HG03139 (cell line): ENCODE measurements at regions not wholly inside any gene's neighbourhood (a gene's known extent, or its start where the extent isn't known, plus 50 kb on each side); places are given as distances from the start of the nearest gene placed in this dataset.
A peak's percentile ranks its signal among the peaks of the same experiment; 100 is the strongest.
"Not testable (repeated sequence)": the region's sequence is repeated elsewhere in the genome, so short reads cannot be mapped to it uniquely, and the experiment has no call there.

Source experiments
- ATAC-seq: cut with Tn5 transposase; IDR thresholded peaks from one replicate; pipeline ENCODE4 v1.9.1; 2021; ENCODE audit not compliant: unreplicated experiment

DNA sequence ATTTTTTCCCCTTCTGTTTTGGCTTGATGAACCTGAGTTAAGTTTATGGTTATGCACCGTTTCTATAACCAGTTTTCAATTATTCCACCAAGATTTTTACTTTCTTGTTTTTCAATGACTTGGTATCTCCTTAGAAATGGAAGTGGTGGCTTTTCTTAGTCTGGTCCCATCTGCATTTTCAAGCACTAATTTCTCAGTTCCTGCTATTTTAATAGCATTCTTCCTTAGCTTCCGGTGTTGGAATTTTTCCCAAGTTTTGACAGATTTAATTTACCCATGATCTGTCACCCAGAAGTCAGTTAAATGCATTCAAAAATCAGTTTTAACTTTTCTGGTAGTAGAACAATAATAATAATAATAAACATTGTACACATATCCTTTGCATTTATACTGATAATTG lies 184.6 kb upstream of the OLFM3 start:
- ATAC-seq: no peak

DNA sequence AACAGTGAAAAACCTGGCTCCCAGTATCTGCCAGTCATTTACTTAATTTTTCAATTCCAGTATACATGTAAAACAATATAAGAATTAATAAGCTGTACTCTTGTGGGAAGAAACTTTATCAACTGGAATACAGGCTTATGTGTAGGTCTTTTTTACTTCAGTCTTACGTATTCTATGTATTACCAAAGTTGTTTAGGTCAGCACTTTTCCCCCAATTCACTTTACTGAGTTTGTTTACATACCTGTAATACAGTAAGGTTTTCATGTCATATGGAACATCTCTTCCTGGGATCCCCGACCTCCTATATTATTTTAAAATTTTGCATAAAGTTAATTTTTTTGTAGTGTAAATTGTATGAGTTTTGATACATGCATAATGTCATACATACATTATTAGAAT lies 181.8 kb upstream of the OLFM3 start:
- ATAC-seq: no peak

DNA sequence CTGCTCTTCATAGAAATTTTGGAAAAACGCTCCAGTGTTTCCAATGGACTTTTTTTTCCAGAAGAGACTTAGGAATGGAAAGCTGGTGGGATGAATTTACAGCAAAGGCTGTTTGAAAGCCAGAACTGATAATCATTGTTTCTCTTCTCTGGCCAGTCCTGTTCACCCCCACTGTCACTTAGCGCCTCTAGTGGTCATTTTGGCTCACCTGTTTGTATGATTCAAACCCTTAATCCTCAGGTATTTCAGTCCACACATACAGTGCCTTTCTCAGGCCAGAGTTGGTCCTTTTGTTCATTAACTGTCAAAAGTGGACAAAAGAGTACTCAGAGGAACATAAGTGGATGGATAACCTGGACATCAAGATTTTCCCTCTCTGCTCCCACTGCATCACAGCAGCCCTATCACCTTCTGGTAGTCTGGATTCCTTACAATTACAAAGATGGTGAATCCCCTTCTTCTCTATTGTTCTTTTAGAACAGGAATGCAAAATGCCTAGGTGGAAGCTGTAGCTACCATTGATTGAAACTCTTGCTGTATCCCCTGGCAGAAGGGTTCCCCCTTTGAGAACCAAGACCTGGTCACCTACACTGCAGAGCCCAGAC lies 177.6 kb upstream of the OLFM3 start:
- peak; percentile 67 for ATAC-seq

DNA sequence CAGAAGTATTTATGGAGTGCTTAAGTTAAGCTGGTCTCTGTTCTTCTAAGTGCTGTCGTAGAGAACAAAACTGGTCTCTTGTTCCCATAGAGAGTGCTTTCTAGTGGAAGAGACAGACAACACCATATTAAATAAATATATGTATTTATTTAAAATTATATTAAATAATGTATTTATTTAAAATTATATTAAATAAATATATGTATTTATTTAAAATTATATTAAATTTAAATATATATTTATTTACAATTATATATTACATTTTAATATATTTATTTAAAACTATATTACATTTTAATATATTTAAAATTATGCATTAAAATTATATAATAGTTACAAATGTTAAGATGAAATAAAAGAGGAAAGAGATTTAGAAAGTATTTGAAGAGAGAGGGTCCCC lies 175.5 kb upstream of the OLFM3 start:
- no peak for ATAC-seq

DNA sequence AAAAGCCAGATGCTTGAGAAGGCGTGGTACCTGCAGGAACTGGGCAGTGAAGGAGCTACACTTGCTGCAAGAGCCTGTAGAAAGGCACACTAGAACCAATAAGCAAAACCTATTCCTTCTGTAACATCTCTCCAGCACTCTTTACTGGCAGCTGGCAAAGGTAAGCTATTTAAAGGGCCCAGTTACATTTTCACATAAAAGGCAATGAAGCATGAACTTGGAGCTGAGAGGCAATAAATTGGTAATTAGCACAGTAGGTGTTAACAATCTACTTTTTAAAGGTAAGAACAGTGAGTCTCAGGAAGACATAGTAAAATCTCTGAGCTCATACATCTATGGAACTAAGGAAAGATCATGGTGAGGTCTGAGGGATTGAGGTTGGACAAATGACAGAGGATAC lies 167.1 kb upstream of the OLFM3 start:
- ATAC-seq: no peak

DNA sequence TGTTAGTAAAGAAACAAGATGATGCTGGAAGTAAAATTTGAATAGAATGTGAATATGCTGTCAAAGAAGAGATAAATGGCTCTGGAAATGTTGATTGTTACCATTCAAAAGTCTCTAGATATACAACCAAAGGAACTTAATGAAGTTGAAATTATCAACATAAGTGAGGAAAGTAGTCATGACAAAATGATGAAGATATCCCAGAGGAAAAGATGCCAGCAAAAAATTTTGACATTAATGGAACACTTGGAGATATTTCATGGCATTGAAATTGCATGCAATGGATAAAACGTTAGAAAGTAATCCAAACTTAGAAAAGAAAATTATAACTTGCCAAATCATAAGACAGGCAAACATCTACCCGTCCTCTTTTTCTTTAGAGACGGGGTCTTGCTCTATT lies 154.5 kb upstream of the OLFM3 start:
- no peak for ATAC-seq

DNA sequence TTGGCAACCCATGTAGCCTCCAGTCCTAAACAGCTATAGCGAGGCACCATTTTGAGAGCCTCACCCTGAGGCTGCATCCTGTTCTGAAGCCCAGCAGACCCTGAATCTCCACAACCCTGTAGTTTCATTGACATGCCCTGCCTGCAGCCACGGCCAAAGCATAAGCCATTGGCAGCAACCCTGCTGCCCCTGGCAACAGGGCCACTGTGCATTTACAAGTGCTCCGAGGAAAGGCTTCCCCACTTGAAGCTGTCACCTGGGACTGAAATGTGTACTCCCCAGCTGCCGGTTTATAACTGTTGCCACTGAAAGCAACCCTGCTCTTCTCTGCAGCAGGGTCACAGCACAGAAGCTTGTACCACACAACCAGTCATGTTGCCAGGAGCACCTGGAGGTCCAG lies 124.2 kb upstream of the OLFM3 start:
- no peak for ATAC-seq

DNA sequence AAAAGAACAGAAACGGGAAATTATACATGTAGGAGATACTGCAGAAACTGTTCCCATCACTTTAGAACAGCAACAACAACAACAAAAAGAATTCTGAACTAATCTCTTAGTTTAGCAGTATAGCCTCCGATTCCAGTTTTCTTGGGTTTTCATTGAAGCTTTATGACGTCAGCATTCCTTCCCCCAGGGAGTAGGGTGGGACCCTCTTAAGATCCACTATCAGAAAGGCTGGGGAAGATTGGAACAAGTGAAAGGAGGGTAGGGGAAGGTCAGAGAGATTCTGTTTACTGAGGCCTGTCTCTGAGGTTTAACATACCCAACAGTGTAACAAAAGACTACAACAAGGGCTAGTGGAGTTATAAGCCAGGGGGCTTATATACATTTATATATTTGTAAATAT lies 121.4 kb upstream of the OLFM3 start:
- no peak for ATAC-seq

DNA sequence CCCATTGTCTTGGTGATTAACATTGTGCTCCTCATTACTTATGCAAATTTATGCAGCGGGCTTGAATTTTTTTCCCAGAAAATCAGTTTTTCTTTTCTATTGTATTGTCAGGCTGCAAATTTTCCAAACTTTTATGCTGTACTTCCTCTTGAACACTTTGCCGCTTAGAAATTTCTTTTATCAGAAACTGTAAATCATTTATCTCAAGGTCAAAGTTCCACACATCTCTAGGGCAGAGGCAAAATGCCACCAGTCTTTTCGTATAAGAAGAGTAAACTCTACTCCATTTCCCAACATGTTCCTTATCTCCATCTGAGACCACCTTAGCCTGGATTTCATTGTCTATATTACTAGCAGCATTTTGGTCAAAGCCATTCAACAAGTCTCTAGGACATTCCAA lies 113.9 kb upstream of the OLFM3 start:
- ATAC-seq: no peak

DNA sequence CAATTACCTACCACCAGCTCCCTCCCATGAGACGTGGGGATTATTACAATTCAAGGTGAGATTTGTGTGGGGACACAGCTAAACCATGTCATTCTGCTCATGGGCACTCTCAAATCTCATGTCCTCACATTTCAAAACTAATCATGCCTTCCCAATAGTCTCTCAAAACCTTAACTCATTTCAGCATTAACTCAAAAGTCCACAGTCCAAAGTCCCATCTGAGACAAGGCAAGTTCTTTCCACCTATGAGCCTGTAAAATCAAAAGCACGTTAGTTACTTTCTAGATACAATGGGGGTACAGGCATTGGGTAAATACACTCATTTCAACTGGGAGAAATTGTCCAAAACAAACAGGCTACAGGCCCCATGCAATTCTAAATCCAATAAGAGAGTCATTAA lies 112.8 kb upstream of the OLFM3 start:
- ATAC-seq: not testable (repeated sequence)

DNA sequence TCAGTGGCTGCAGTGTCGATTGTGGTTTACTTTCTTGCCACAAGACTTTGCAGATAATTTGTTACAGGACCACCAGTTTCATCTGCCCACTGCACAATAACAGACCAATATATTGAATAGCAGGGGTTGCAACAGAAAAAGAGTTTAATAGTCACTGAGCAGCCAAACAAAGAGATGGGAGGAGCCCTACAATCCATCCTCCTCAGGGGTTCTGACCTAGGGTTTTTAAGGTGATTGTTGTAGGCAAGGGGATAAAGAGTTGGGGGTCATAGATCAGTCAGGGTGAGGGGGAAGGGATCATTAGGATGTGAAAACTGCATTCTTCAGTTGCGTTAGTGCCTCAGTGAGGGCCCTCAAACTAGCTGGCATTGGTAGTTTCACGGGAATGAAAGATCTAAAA lies 110.7 kb upstream of the OLFM3 start:
- ATAC-seq: no peak

DNA sequence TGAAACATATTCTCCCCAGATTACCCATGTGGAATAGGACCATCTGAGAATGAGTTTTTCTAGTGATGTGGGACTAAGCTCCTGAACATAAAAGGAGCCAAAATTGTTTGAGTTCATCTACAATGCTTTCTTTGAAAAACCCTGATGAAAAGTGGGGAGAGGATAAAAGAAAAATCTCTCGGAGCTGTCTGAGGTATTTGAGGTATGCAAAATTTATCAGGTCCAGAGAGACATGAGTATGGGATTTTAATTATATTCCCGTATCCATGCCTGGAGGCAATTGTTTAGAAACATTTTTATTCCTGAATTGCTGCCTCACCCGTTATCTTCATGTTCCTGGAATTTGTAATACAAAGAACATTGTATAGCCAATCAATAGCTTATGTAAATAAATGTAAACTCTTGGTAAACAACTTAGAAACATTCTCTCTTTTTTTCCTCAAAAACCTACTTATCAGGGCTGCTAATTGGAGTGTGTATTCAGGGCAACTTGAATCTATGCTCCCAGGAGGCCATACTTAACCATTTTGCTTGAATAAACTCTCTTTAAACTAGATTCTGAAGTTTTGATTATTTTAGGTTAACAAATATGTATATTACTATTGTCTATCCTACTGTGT lies 109.3 kb upstream of the OLFM3 start:
- ATAC-seq: no peak

DNA sequence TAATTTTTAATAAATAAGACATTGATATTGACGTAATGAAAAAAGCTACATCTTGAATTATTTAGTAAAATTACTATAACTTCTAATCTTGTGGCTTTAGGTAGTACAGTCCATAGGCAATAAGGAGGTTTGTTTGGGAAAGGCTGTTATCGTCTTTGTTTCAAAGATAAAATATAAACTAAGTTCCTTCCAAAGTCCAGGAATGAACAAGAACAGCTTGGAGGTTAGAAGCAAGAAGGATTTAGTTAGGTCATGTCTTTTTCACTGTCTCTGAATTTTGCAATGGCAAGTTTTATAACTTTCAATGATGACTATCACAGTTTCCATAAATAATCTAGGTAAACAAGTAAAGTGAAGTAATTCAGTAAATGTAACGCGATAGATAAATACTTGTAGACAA lies 106.9 kb upstream of the OLFM3 start:
- no peak for ATAC-seq

DNA sequence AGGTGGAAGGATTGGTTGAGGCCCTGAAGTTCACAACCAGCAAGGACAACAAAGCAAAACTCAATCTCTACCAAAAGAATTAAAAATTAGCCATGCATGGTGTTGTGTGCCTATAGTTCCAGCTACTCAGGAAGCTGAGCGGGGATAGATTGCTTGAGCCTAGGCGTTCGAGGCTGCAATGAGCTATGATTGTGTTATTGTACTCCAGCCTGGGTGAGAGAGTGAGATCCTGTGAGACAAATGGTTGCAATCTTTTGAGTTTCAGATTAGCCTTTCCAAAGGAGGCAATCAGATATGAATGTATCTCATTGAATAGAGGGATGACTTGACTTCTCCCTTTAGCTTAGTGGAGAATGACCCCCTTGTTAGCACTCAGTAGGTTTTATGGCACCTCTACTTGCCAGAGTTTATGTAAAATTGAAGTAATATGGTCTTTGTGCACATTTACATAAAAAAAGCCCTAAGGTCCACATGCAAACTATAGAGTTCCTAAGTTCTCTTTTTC lies 105.6 kb upstream of the OLFM3 start:
- no peak for ATAC-seq

DNA sequence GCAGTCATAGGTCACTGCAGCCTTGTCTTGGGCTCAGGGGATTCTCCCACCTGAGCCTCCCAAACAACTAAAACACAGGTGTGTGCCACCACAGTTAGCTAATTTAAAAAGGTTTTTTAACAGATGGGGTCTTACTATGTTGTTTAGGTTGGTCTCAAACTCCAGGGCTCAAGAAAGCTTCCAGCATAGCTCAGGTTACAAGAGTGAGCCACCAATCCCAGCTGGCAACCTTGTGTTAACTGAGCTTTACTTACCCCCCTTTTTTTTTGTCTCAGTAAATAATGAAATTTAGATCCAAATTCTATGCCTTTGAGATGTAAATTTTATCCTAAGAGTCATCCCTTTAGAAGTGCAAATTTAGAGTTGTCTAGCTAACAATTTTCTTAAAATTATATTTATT lies 103.9 kb upstream of the OLFM3 start:
- no peak for ATAC-seq

DNA sequence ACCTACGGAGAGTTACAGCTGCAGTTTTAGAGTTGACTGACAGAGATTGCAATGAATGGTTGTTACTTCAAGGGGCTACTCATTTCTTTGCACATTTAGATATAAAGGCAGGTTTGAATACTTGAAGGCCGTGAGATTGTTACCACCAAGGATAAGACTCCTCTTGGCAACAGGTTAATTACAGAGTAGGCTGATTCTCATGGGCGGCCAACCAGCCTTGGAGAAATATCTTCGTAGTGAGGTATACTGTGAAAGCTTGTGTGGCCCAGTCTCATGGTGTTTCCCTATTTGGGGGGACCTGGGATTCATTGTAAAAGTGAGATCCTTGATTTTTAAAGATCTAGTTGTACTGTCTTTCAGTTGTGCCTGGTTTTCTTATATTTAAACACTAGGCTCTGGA lies 103.2 kb upstream of the OLFM3 start:
- no peak for ATAC-seq

DNA sequence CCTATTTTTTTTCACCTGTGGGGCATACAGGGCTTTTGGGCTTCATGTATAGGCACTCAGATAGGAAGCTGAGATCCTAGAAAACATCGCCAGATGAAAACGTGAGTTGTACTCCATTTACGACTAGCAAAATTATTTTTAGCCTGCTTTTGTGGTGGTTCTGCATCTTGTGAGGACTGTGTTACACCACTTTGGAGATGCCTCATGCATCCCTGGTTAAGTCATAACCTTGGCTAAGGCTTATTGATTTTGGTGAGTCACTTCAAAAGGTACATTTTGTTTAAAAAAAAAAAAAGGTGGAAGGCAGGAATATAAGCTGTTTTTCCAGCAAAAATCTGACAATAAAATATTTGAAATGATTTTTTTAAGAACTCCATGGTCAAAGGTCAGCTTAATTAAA lies 101.8 kb upstream of the OLFM3 start:
- no peak for ATAC-seq

DNA sequence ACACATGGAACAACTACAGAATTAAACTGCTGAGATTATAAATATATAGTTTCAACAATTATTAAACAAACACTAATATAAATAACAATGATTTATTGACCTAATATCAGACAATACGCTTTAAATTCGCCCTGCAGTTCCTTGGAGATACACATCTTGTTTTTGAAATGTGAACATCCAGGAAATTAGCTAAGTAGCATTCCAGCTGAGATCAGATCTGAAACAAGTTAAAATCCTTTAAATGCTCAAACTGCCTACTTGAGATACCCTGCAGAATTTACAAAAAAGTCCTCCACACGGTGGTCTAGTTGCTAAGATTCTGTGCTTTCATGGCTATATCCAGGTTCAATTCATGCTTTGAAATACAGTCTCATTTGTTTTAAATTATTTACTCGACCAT lies 101.4 kb upstream of the OLFM3 start:
- no peak for ATAC-seq

DNA sequence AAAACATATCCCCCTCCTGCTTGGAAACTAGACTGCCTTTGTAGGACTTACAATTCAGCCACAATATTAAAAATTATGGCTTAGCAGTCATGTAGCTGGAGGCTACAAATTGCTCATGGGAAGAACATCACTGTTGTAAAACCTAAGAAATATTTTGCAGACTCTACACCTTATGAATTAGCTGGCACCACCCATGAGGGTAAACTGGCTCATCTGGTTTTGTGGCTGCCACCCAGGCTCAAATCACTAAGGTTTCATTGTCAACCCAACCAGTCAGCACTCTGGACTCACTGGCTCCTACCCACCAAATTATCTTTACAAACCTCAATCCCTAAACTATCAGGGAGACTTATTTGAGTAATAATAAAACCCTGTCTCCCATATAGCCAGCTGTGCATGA lies 100.7 kb upstream of the OLFM3 start:
- no peak for ATAC-seq

DNA sequence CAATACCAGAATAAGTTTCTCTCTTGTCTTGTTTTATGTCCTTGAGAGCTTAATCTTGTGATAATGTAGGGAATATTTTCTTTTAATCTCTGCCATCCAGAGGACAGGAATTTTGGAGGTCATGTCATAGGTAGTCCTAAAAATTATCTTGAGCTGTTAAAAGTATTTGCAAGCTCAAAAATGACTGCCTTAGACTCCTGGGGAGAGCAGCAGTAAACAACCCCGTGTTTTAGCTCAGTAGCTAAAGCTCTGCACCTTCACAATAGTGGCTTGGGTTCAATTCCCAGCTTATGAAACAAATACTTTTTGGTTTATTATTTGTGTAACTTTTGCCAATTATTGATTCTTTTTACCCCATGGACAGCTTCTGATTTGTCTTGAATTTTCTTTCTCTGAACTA lies 99.4 kb upstream of the OLFM3 start:
- ATAC-seq: no peak

DNA sequence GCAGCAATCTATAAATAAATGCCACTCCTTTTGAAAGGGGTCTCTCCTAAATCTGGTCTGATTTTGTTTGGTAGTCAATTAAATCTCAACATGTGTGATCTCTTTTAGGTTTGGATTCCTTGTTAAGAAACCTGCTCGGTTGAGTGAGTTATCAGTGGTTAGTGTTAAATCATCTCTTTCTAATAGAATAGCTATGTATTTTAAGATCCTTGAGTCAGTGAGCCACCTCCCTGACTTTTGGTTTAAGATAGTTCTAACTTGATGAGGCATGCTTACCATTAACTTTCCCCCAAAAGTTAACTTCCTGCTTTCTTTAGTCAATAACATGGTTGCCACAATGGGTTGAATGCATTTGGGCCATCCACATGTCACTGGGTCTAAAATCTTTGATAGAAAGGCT lies 93.1 kb upstream of the OLFM3 start:
- ATAC-seq: no peak

DNA sequence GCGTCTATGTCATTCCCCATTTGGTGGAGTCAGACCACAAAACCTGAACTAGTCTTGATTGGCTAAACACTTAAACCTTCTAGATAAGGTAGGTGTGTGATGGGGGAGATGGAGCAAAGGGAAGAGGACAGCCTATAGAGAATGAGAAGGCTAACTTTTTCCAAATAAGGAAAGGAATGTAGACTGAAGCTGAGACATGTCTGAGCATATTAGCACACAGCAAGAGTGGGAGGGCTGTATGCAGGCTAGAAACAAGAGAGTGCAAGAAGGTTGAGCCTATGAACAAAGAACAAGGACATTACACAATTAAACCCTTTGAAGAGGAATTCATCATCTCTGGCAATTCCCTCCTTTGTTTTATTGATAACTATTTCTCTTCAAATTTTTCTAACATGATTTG lies 89.2 kb upstream of the OLFM3 start:
- no peak for ATAC-seq
